H1 (cell line): ENCODE measurements at regions not wholly inside any gene's neighbourhood (a gene's known extent, or its start where the extent isn't known, plus 50 kb on each side); places are given as distances from the start of the nearest gene placed in this dataset.

Experiments used
- CTCF ChIA-PET: fragments of 300-600 bp; sonication (Branson Sonifier 250); formaldehyde crosslinking; loops from one replicate; lab custom pipeline; 2021; ENCODE audit not compliant: partially characterized antibody; lab: Charles Lee
- POLR2A ChIA-PET: fragments of 300-600 bp; sonication (Branson Sonifier 250); formaldehyde crosslinking; loops from one replicate; lab custom pipeline; 2021; ENCODE audit warnings: inconsistent platforms; ENCODE audit not compliant: partially characterized antibody; lab: Charles Lee
- DNase-seq, 2 experiments: peaks; one replicate each; pipeline versions ENCODE4 v3.0.0 to v3.0.0-alpha.2; 2010 to 2022; ENCODE audit warnings: low spot score in 2 of 2, low read depth in 1 of 2, mixed read lengths in 1 of 2
- FAIRE-seq: peaks from 2 replicates; lab custom pipeline; 2011; peaks lifted over from hg19 to GRCh38; lab: Jason Lieb, UNC
- H2AFZ ChIP-seq: 2 replicates; pipeline ENCODE4 v1.8.1; 2012; ENCODE audit warnings: low read length, inconsistent platforms
- H2AK5ac ChIP-seq: 2 replicates; pipeline ENCODE4 v1.6.1; 2013; ENCODE audit warnings: low read depth, low read length
- H2BK120ac ChIP-seq: replicated peaks from 2 replicates; pipeline ENCODE3; 2013; ENCODE audit warnings: low read depth, low read length, inconsistent platforms
- H2BK12ac ChIP-seq: 2 replicates; pipeline ENCODE4 v1.6.1; 2013; ENCODE audit warnings: low read depth, low read length
- H2BK15ac ChIP-seq: 2 replicates; pipeline ENCODE4 v1.6.1; 2013; ENCODE audit warnings: low read length
- H2BK20ac ChIP-seq: 2 replicates; pipeline ENCODE4 v1.6.1; 2013; ENCODE audit warnings: low read length
- H2BK5ac ChIP-seq: 2 replicates; pipeline ENCODE4 v1.6.1; 2013; ENCODE audit warnings: low read depth, low read length
- H3K14ac ChIP-seq: 2 replicates; pipeline ENCODE4 v1.6.1; 2013; ENCODE audit warnings: inconsistent platforms; ENCODE audit not compliant: insufficient read length
- H3K18ac ChIP-seq: 2 replicates; pipeline ENCODE4 v1.6.1; 2013; ENCODE audit warnings: low read length; ENCODE audit errors: extremely low read depth
- H3K23ac ChIP-seq: 2 replicates; pipeline ENCODE4 v1.6.1; 2013; ENCODE audit warnings: inconsistent platforms; ENCODE audit not compliant: insufficient read length
- H3K23me2 ChIP-seq: 2 replicates; pipeline ENCODE4 v1.6.1; 2013; ENCODE audit warnings: low read depth, low read length
- H3K27ac ChIP-seq: 2 replicates; pipeline ENCODE4 v1.6.1; 2011; ENCODE audit warnings: low read depth, low read length, inconsistent platforms
- H3K27me3 ChIP-seq, 4 experiments: replicated peaks in 1 of 4; 1 replicate in 1 of 4; 2 replicates in 3 of 4; pipeline versions ENCODE4 v1.6.1 to v1.8.1; 2011 to 2013; ENCODE audit warnings: low read length in 3 of 4, mild to moderate bottlenecking in 3 of 4, inconsistent platforms in 2 of 4, mixed read lengths in 2 of 4, moderate library complexity in 1 of 4; ENCODE audit not compliant: control insufficient read depth in 3 of 4, insufficient read depth in 3 of 4; ENCODE audit errors: extremely low read depth in 1 of 4
- H3K36me3 ChIP-seq, 4 experiments: 2 replicates each; pipeline versions ENCODE4 v1.6.1 to v1.8.1; 2011 to 2013; ENCODE audit warnings: mild to moderate bottlenecking in 4 of 4, low read length in 3 of 4, moderate library complexity in 2 of 4, control low read depth in 1 of 4, inconsistent platforms in 1 of 4; ENCODE audit not compliant: insufficient read depth in 4 of 4, control insufficient read depth in 2 of 4
- H3K4ac ChIP-seq: replicated peaks from 2 replicates; pipeline ENCODE3; 2013; ENCODE audit warnings: low read length, low read depth, mixed read lengths, inconsistent platforms; ENCODE audit not compliant: insufficient read length
- H3K4me1 ChIP-seq, 4 experiments: replicated peaks in 1 of 4; 1 replicate in 1 of 4; 2 replicates in 3 of 4; pipeline versions ENCODE4 v1.6.1 to v1.8.1; 2011 to 2013; ENCODE audit warnings: low read length in 3 of 4, inconsistent platforms in 2 of 4, mixed read lengths in 1 of 4; ENCODE audit not compliant: insufficient read depth in 4 of 4, control insufficient read depth in 3 of 4
- H3K4me2 ChIP-seq, 2 experiments: 2 replicates each; pipeline versions ENCODE4 v1.6.1 to v1.8.1; 2011 to 2013; ENCODE audit warnings: low read depth in 2 of 2, low read length in 2 of 2, control low read depth in 1 of 2, inconsistent platforms in 1 of 2, mild to moderate bottlenecking in 1 of 2; ENCODE audit not compliant: insufficient read depth in 1 of 2
- H3K4me3 ChIP-seq, 4 experiments: fragments of 200-600, 300-600 bp in 1 of 4; sonication (generic), shearing (Covaris generic), sonication (Bioruptor Twin) in 1 of 4; 2 replicates each; pipeline versions ENCODE4 v1.5.1 to v1.8.1; 2011 to 2016; ENCODE audit warnings: low read length in 4 of 4, low read depth in 3 of 4, control low read depth in 2 of 4, inconsistent platforms in 2 of 4, mild to moderate bottlenecking in 2 of 4, mixed read lengths in 1 of 4, moderate library complexity in 1 of 4; ENCODE audit not compliant: insufficient read depth in 2 of 4; ENCODE audit errors: extremely low read depth in 1 of 4
- H3K56ac ChIP-seq: replicated peaks from 2 replicates; pipeline ENCODE3; 2013; ENCODE audit warnings: low read depth, mild to moderate bottlenecking, mixed read lengths, low read length, inconsistent platforms; ENCODE audit not compliant: insufficient read length
- H3K79me1 ChIP-seq: 2 replicates; pipeline ENCODE4 v1.6.1; 2013; ENCODE audit warnings: low read depth, low read length, control low read depth
- H3K79me2 ChIP-seq, 2 experiments: 2 replicates each; pipeline versions ENCODE4 v1.6.1 to v1.8.1; 2012 to 2013; ENCODE audit warnings: low read length in 2 of 2, mild to moderate bottlenecking in 2 of 2, inconsistent platforms in 1 of 2; ENCODE audit not compliant: insufficient read depth in 2 of 2, control insufficient read depth in 1 of 2
- H3K9ac ChIP-seq, 4 experiments: replicated peaks in 1 of 4; 1 replicate in 1 of 4; 2 replicates in 3 of 4; pipeline versions ENCODE4 v1.6.1 to v1.8.1; 2011 to 2013; ENCODE audit warnings: low read depth in 3 of 4, low read length in 3 of 4, control low read depth in 2 of 4, mild to moderate bottlenecking in 2 of 4, moderate library complexity in 2 of 4, inconsistent platforms in 1 of 4; ENCODE audit errors: extremely low read depth in 1 of 4
- H3K9me3 ChIP-seq, 2 experiments: 2 replicates each; pipeline versions ENCODE4 v1.6.1 to v1.8.1; 2012 to 2013; ENCODE audit warnings: mild to moderate bottlenecking in 2 of 2, moderate library complexity in 2 of 2, control low read depth in 1 of 2, inconsistent platforms in 1 of 2, low read depth in 1 of 2, low read length in 1 of 2, mixed read lengths in 1 of 2; ENCODE audit not compliant: insufficient read depth in 2 of 2
- H4K20me1 ChIP-seq, 2 experiments: replicated peaks in 1 of 2; 2 replicates each; pipeline versions ENCODE3 to v1.8.1; 2011 to 2013; ENCODE audit warnings: inconsistent platforms in 2 of 2, low read length in 2 of 2, mild to moderate bottlenecking in 1 of 2; ENCODE audit not compliant: insufficient read depth in 2 of 2, control insufficient read depth in 1 of 2
- H4K5ac ChIP-seq: 2 replicates; pipeline ENCODE4 v1.6.1; 2013; ENCODE audit warnings: low read length, low read depth, mixed read lengths, inconsistent platforms; ENCODE audit not compliant: insufficient read length
- H4K8ac ChIP-seq: 2 replicates; pipeline ENCODE4 v1.8.0; 2013; ENCODE audit warnings: mild to moderate bottlenecking, moderate library complexity, low read length, inconsistent platforms; ENCODE audit not compliant: insufficient read depth; ENCODE audit errors: extremely low read depth
- H4K91ac ChIP-seq: replicated peaks from 2 replicates; pipeline ENCODE3; 2013; ENCODE audit warnings: low read length, mixed read lengths, inconsistent platforms; ENCODE audit not compliant: insufficient read length
- CEBPB ChIP-seq: IDR thresholded peaks from 2 replicates; pipeline ENCODE4 v1.6.1; 2012; ENCODE audit warnings: low read depth, low read length
- CHD2 ChIP-seq: IDR thresholded peaks from 2 replicates; pipeline ENCODE4 v1.6.1; 2012; ENCODE audit warnings: low read length, improper control_type of control experiment
- JUND ChIP-seq: IDR thresholded peaks from 2 replicates; pipeline ENCODE4 v1.6.1; 2011; ENCODE audit warnings: mild to moderate bottlenecking, improper control_type of control experiment, low read length
- KDM4A ChIP-seq: IDR thresholded peaks from one replicate; pipeline ENCODE4 v1.7.1; 2012; ENCODE audit warnings: low read depth, mild to moderate bottlenecking, moderate library complexity, low read length, inconsistent platforms; ENCODE audit not compliant: severe bottlenecking
- NANOG ChIP-seq: IDR thresholded peaks from 2 replicates; pipeline ENCODE4 v1.6.1; 2011; ENCODE audit warnings: low read length, low read depth, mild to moderate bottlenecking, inconsistent platforms; ENCODE audit not compliant: insufficient read depth, poor library complexity, severe bottlenecking
- NRF1 ChIP-seq: IDR thresholded peaks from 2 replicates; pipeline ENCODE4 v1.6.1; 2011; ENCODE audit warnings: mild to moderate bottlenecking, low read depth, low read length, improper control_type of control experiment
- PHF8 ChIP-seq: fragments of 200-600 bp; sonication (generic); conservative IDR thresholded peaks from 2 replicates; pipeline ENCODE4 v1.7.1; 2012; ENCODE audit warnings: low read depth, mild to moderate bottlenecking, inconsistent platforms, low read length, moderate library complexity
- SAP30 ChIP-seq: fragments of 300-600 bp; sonication (generic); IDR thresholded peaks from 2 replicates; pipeline ENCODE4 v1.7.1; 2012; ENCODE audit warnings: low read length, moderate library complexity, mild to moderate bottlenecking, inconsistent platforms; ENCODE audit not compliant: insufficient read depth, insufficient replicate concordance
- SRF ChIP-seq: IDR thresholded peaks from 2 replicates; pipeline ENCODE4 v1.6.1; 2011; ENCODE audit warnings: mild to moderate bottlenecking, low read depth, low read length, moderate library complexity
- WGBS, 2 experiments: shearing (Covaris generic) in 1 of 2; methylation state at CpG; one replicate each; pipeline versions ENCODE4 v1.1.6 to v1.1.7; 2013 to 2015; ENCODE audit warnings: low lambda C conversion rate in 2 of 2, mixed read lengths in 2 of 2, inconsistent platforms in 1 of 2, low coverage in 1 of 2, missing lambda C conversion rate in 1 of 2; ENCODE audit not compliant: insufficient replicate concordance in 2 of 2, insufficient coverage in 1 of 2, insufficient read length in 1 of 2; ENCODE audit errors: extremely low coverage in 1 of 2, missing lambda C conversion rate in 1 of 2; 5-methylcytosine and 5-hydroxymethylcytosine counted together
- TF ChIP-seq, protein P1 (sequence below): IDR thresholded peaks from 2 replicates; pipeline ENCODE4 v1.6.1; 2011; ENCODE audit warnings: low read length, improper control_type of control experiment

DNA sequence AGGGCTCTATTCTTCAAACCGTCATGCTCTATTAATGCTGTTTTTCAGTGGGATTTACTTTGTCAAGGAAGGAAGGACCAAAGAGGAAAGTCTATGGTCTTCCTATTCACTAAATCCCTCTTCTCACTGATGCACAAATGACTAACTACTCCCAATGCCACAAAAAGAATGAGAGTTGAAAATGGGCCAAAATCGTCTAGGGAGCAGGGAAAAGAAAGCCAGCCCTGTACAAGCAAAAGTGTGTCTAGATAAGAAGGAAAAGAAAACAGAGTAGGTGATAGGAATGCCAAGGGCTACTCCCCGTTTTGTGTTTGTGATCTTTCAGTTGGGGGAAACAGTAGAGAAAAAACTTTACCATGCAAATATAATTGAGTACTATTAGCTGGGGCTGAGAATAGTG, 97.2 kb upstream of the TMCO5A start:
- WGBS, 2 experiments, result 71% methylated on average over 3 of the region's 3 CpGs; no CpG with 5 or more reads in 1 of the 2 experiments
- H2BK12ac ChIP-seq, result no peak overlapping the region

More for the DNA sequence above, 97.2 kb upstream of the TMCO5A start:
- ChIA-PET CTCF (no interaction called here), POLR2A (no interaction called here)
- Histone ChIP-seq H2AK5ac (no peak overlapping the region), H3K79me1 (no peaks in the 10 kb centered on the region), H3K27me3 (no peaks in the 10 kb centered on the region), H3K56ac (no peak overlapping the region), H4K20me1 (no peaks in the 10 kb centered on the region), H2AFZ (no peak overlapping the region), H3K4me3 (no peak overlapping the region), H2BK5ac (no peak overlapping the region), H3K4me1 (no peaks in the 10 kb centered on the region), H2BK120ac (no peak overlapping the region), H3K18ac (no peak overlapping the region), H3K27ac (no peak overlapping the region), H4K8ac (no peak overlapping the region), H3K79me2 (no peaks in the 10 kb centered on the region), H3K9ac (no peak overlapping the region), H4K5ac (no peak overlapping the region), H2BK15ac (no peak overlapping the region), H3K4ac (no peak overlapping the region), H2BK20ac (no peak overlapping the region), H3K36me3 (no peaks in the 10 kb centered on the region), H3K14ac (no peak overlapping the region), H4K91ac (no peak overlapping the region), H3K4me2 (no peak overlapping the region), H3K23ac (no peak overlapping the region), H3K23me2 (no peaks in the 10 kb centered on the region), H3K9me3 (no peaks in the 10 kb centered on the region)
- TF ChIP-seq PHF8 (no peak), SRF (no peak), NANOG (no peak), SAP30 (no peak), NRF1 (no peak), KDM4A (no peak), CEBPB (no peak), CHD2 (no peak), JUND (no peak)
- TF ChIP-seq, protein P1, sequence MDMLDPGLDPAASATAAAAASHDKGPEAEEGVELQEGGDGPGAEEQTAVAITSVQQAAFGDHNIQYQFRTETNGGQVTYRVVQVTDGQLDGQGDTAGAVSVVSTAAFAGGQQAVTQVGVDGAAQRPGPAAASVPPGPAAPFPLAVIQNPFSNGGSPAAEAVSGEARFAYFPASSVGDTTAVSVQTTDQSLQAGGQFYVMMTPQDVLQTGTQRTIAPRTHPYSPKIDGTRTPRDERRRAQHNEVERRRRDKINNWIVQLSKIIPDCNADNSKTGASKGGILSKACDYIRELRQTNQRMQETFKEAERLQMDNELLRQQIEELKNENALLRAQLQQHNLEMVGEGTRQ, result no peak
- FAIRE-seq (no peak), DNase-seq (no peak)
